ENCODE measurements at regions not wholly inside any gene's neighbourhood (a gene's known extent, or its start where the extent isn't known, plus 50 kb on each side); places are given as distances from the start of the nearest gene placed in this dataset.

DNA sequence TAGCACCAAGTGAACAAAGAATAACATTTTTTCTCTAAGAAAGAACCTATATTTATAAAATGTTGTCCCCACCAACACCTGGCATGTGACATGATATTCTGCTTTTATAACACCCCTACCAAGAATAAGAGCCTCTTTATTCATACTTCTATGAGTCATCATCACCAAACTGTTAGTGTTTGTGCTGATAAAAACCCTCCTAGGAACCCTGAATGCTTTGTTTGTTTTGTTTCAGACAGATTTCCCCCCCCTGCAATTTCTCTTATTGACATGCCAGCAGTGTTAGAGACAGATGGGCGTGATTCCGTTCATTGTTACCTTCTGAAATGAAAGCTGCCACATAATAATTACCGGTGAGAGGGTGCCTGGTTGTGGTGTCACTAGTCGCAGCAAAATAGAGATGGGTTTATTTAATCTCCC is 651.1 kb downstream of the SORCS1 start:
- Histone ChIP-seq H3K9me3 (ENCODE audit: low read length) (no peaks in the 10 kb centered on the region), H3K4me1 (ENCODE audit: insufficient read depth, low read length, poor library complexity, severe bottlenecking) (no peaks in the 10 kb centered on the region), H3K4me2 (ENCODE audit: low read length) (no peak overlapping the region), H4K20me1 (ENCODE audit: insufficient read depth, low read length) (no peaks in the 10 kb centered on the region), H3K9me2 (ENCODE audit: insufficient read depth, low read length) (no peaks in the 10 kb centered on the region), H2AFZ (ENCODE audit: low read length) (no peak overlapping the region), H3K27ac (ENCODE audit: low read depth, low read length, poor library complexity, severe bottlenecking) (no peak overlapping the region), H3K4me3 (ENCODE audit: low read depth, low read length, poor library complexity, severe bottlenecking) (no peak overlapping the region), H3K36me3 (ENCODE audit: insufficient read depth, low read length) (no peaks in the 10 kb centered on the region), H3K79me2 (ENCODE audit: insufficient read depth, low read depth, low read length) (no peaks in the 10 kb centered on the region)
- DNase-seq (ENCODE audit: low spot score): no peak
- intact Hi-C loops (cut with micrococcal nuclease; ENCODE audit: unreplicated experiment): no loop called here
- ChIA-PET CTCF (ENCODE audit: unreplicated experiment) (no interaction called here), POLR2A (interaction anchor here (0.6 kb wide), 2 partner anchors 27 to 1608 kb away, joined by 3 read pairs; no protein-coding TSS in a partner anchor)
- no TSS peak for BruUV-seq (replicated peaks)
- TF ChIP-seq EZH2phosphoT487 (IDR thresholded peaks at IDR 0.05; ENCODE audit: borderline replicate concordance, low read depth, low read length): no peak
- TF ChIP-seq, protein P1, sequence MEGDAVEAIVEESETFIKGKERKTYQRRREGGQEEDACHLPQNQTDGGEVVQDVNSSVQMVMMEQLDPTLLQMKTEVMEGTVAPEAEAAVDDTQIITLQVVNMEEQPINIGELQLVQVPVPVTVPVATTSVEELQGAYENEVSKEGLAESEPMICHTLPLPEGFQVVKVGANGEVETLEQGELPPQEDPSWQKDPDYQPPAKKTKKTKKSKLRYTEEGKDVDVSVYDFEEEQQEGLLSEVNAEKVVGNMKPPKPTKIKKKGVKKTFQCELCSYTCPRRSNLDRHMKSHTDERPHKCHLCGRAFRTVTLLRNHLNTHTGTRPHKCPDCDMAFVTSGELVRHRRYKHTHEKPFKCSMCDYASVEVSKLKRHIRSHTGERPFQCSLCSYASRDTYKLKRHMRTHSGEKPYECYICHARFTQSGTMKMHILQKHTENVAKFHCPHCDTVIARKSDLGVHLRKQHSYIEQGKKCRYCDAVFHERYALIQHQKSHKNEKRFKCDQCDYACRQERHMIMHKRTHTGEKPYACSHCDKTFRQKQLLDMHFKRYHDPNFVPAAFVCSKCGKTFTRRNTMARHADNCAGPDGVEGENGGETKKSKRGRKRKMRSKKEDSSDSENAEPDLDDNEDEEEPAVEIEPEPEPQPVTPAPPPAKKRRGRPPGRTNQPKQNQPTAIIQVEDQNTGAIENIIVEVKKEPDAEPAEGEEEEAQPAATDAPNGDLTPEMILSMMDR (conservative IDR thresholded peaks at IDR 0.05; ENCODE audit: low read length): no peak

DNA sequence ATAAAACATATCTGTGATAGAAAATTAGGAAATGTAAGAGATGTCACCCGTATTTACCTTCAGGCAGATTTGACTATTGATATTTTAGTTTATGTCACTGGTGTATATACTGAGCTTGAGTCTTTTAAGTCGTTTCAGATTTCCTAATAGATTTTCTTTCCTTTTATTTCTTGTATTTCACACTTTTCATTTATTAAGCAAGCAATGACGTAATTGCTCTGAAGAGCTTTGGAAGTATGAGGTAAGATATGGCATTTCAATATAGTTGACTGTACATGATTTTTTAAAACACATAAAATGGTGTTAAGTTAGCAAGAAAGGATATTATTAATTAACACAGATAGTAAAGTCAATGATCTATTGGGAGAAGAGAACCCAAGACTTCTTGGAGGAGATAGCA is 652.6 kb downstream of the SORCS1 start:
- no peak overlapping the region for H3K27ac ChIP-seq (ENCODE audit: low read depth, low read length, poor library complexity, severe bottlenecking)
- POLR2A ChIA-PET: no interaction called here

DNA sequence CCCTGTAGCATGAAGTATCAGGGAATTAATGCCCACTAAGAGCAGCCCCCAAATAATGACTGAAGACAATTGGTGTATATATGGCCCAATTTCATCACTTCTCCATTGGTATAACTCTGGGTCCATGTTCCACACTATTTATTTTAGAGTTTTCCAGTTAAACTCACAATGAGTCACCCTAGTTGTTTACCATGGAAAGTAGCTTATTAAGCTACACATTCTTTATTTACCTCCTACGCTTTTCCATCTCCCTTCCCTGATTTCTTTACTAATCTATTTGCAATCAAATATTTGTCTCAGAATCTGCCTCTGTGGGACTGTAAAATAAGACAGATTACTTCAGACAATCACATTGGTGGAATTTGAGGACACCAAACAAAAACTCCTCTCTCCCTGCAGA is 655.6 kb downstream of the SORCS1 start:
- intact Hi-C loops (cut with micrococcal nuclease; ENCODE audit: unreplicated experiment): no loop called here
- Histone ChIP-seq H3K27ac (ENCODE audit: low read depth, low read length, poor library complexity, severe bottlenecking) (no peak overlapping the region), H3K4me1 (ENCODE audit: insufficient read depth, low read length, poor library complexity, severe bottlenecking) (no peaks in the 10 kb centered on the region), H3K4me2 (ENCODE audit: low read length) (no peak overlapping the region), H3K9me3 (ENCODE audit: low read length) (no peaks in the 10 kb centered on the region), H3K9me2 (ENCODE audit: insufficient read depth, low read length) (no peaks in the 10 kb centered on the region), H3K4me3 (ENCODE audit: low read depth, low read length, poor library complexity, severe bottlenecking) (no peak overlapping the region), H3K36me3 (ENCODE audit: insufficient read depth, low read length) (no peaks in the 10 kb centered on the region), H4K20me1 (ENCODE audit: insufficient read depth, low read length) (no peaks in the 10 kb centered on the region), H3K79me2 (ENCODE audit: insufficient read depth, low read depth, low read length) (no peaks in the 10 kb centered on the region), H2AFZ (ENCODE audit: low read length) (no peak overlapping the region)
- BruUV-seq (replicated peaks): no TSS peak
- ChIA-PET CTCF (ENCODE audit: unreplicated experiment) (no interaction called here), POLR2A (no interaction called here)
- DNase-seq (ENCODE audit: low spot score): no peak
- TF ChIP-seq EZH2phosphoT487 (IDR thresholded peaks at IDR 0.05; ENCODE audit: borderline replicate concordance, low read depth, low read length): no peak
- TF ChIP-seq, protein P1 (conservative IDR thresholded peaks at IDR 0.05; ENCODE audit: low read length): no peak

More for the DNA sequence above, 652.6 kb downstream of the SORCS1 start:
- Histone ChIP-seq H2AFZ (ENCODE audit: low read length) (no peak overlapping the region), H3K9me2 (ENCODE audit: insufficient read depth, low read length) (no peaks in the 10 kb centered on the region), H3K79me2 (ENCODE audit: insufficient read depth, low read depth, low read length) (no peaks in the 10 kb centered on the region), H3K36me3 (ENCODE audit: insufficient read depth, low read length) (no peaks in the 10 kb centered on the region), H3K9me3 (ENCODE audit: low read length) (no peaks in the 10 kb centered on the region), H3K4me1 (ENCODE audit: insufficient read depth, low read length, poor library complexity, severe bottlenecking) (no peaks in the 10 kb centered on the region), H3K4me3 (ENCODE audit: low read depth, low read length, poor library complexity, severe bottlenecking) (no peak overlapping the region), H3K4me2 (ENCODE audit: low read length) (no peak overlapping the region), H4K20me1 (ENCODE audit: insufficient read depth, low read length) (no peaks in the 10 kb centered on the region)
- intact Hi-C loops (cut with micrococcal nuclease; ENCODE audit: unreplicated experiment): no loop called here
- no TSS peak for BruUV-seq (replicated peaks)
- CTCF ChIA-PET (ENCODE audit: unreplicated experiment): no interaction called here
- no peak for DNase-seq (ENCODE audit: low spot score)
- TF ChIP-seq, protein P1 (conservative IDR thresholded peaks at IDR 0.05; ENCODE audit: low read length): no peak
- TF ChIP-seq EZH2phosphoT487 (IDR thresholded peaks at IDR 0.05; ENCODE audit: borderline replicate concordance, low read depth, low read length): no peak
